OCI-LY3 (cell line): ENCODE measurements at regions not wholly inside any gene's neighbourhood (a gene's known extent, or its start where the extent isn't known, plus 50 kb on each side); places are given as distances from the start of the nearest gene placed in this dataset.

ENCODE experiments used
- CTCF ChIP-seq: fragments of 200-600, 300-600 bp; sonication (generic); IDR thresholded peaks from 2 replicates; pipeline ENCODE4 v1.5.1; 2014; ENCODE audit warnings: antibody characterized with exemption, low read length, low read depth
- EZH2phosphoT487 ChIP-seq: fragments of 200-600 bp; shearing (Covaris generic); IDR thresholded peaks from 2 replicates; pipeline ENCODE4 v1.6.1; 2018; ENCODE audit warnings: antibody characterized with exemption, mixed run types, low read depth

- no peak for TF ChIP-seq EZH2phosphoT487
- TF ChIP-seq CTCF = no peak
Observed at GRCh38 chr9:119003201-119003611, 366.0 kb downstream of the BRINP1 start.
